ENCODE measurements at regions not wholly inside any gene's neighbourhood (a gene's known extent, or its start where the extent isn't known, plus 50 kb on each side); places are given as distances from the start of the nearest gene placed in this dataset.

DNA sequence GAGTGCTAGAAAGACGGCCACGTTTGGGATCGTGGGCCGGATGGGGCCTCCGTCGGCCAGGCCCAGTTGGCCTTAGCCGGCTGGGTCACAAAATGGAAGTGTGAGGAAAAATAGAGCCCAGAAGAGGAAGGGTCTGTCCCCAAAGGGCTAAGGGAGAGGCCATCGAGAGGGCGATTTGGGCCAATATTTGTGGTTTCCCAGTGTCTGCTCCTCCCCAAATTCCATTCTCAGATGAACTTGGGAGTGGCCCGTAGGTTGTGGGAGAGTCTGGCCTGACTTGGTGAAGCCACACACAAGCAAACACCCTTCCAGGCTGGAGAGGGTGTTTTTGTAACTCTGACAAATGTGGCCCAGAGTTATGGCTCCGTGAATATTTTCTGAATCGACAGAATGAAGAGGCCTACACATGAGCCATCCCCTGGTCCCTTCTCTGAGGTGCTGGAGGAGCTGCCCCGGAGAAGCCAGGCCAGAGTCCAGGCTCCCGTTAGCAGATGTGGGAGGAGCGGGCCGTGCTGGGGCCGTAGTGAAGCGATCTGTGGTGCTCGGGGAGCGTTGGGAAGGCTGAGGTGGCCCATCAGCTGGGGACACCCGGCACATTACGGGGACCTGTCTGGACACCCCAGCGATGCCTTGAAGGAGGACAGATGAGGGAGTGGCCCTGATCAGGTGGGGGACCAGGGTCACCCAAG is 73.5 kb upstream of the PPARA start:
- TF ChIP-seq EZH2 (IDR thresholded peaks at IDR 0.05; ENCODE audit: borderline replicate concordance, low read length), result no peak
- TF ChIP-seq, protein P1, sequence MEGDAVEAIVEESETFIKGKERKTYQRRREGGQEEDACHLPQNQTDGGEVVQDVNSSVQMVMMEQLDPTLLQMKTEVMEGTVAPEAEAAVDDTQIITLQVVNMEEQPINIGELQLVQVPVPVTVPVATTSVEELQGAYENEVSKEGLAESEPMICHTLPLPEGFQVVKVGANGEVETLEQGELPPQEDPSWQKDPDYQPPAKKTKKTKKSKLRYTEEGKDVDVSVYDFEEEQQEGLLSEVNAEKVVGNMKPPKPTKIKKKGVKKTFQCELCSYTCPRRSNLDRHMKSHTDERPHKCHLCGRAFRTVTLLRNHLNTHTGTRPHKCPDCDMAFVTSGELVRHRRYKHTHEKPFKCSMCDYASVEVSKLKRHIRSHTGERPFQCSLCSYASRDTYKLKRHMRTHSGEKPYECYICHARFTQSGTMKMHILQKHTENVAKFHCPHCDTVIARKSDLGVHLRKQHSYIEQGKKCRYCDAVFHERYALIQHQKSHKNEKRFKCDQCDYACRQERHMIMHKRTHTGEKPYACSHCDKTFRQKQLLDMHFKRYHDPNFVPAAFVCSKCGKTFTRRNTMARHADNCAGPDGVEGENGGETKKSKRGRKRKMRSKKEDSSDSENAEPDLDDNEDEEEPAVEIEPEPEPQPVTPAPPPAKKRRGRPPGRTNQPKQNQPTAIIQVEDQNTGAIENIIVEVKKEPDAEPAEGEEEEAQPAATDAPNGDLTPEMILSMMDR (IDR thresholded peaks at IDR 0.05; ENCODE audit: low read length), result no peak

Data from OCI-LY1 (cell line).